Activated naive CD4-positive, alpha-beta T cell treated with anti-CD3 and anti-CD28 coated beads, Interleukin-2, amount 10 ng/mL, durations not matched to agents 7 days and 5 days (primary cell): ENCODE measurements at regions not wholly inside any gene's neighbourhood (a gene's known extent, or its start where the extent isn't known, plus 50 kb on each side); places are given as distances from the start of the nearest gene placed in this dataset.

ENCODE experiments used
- CTCF ChIA-PET: fragments of 350-600 bp; sonication (Branson Sonifier 250); formaldehyde crosslinking; loops from one replicate; lab custom pipeline; 2021; ENCODE audit warnings: antibody characterized with exemption; lab: Charles Lee
- DNase-seq: peaks from one replicate; pipeline ENCODE4 v3.0.0-alpha.2; 2020
- H3K27ac Mint-ChIP-seq: one replicate; pipeline ENCODE4 v1.8.0; 2021; ENCODE audit warnings: mild to moderate bottlenecking, moderate library complexity, mixed read lengths
- H3K27me3 Mint-ChIP-seq: one replicate; pipeline ENCODE4 v1.8.0; 2021; ENCODE audit warnings: mild to moderate bottlenecking, mixed read lengths
- H3K36me3 Mint-ChIP-seq: one replicate; pipeline ENCODE4 v1.8.0; 2021; ENCODE audit warnings: mixed read lengths
- H3K4me1 Mint-ChIP-seq: one replicate; pipeline ENCODE4 v1.8.0; 2021; ENCODE audit warnings: mixed read lengths
- H3K4me3 Mint-ChIP-seq: one replicate; pipeline ENCODE4 v1.8.0; 2021; ENCODE audit warnings: mild to moderate bottlenecking, moderate library complexity, mixed read lengths
- H3K9me3 Mint-ChIP-seq: one replicate; pipeline ENCODE4 v1.8.0; 2021; ENCODE audit warnings: mixed read lengths

DNA sequence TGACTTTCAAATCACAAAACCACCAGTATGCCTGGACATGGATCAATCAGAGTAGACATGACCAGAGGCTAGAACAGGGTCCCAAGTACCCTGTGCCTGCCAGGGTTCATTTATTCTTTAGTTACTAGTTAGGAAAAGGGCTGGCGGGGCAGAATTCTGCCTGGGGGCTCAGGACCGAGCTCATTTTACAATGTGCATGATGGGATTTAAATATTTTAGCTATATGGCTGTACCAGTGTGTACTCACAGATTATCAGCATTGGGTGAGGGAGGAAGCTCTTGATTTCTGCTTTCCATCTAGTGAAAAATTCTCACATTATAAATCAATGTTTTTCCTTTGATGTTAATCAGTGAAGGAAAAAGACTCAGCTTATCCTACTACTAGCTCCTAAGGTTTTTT lies 1511.1 kb downstream of the EFNA5 start:
- DNase-seq, result no peak
- Mint-ChIP-seq H3K36me3 (no peaks in the 10 kb centered on the region), H3K4me1 (no peaks in the 10 kb centered on the region), H3K27ac (no peak overlapping the region), H3K4me3 (no peak overlapping the region), H3K9me3 (peaks cover 3% of the 10 kb centered on the region), H3K27me3 (no peaks in the 10 kb centered on the region)
- CTCF ChIA-PET, result no interaction called here

DNA sequence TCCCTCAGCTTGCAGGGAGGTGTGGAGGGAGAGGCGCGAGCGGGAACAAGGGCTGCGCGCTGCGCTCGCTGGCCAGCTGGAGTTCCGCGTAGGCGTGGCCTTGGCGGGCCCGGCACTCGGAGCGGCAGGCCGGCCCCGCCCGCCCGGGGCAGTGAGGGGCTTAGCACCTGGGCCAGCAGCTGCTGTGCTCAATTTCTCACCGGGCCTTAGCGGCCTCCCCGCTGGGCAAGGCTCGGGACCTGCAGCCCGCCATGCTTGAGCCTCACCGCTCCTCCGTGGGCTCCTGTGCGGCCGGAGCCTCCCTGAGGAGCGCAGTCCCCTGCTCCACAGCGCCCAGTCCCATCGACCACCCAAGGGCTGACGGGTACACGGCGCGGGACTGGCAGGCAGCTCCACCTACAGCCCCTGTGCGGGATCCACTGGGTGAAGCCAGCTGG lies 1516.4 kb downstream of the EFNA5 start:
- Mint-ChIP-seq H3K4me3 (no peak overlapping the region), H3K36me3 (no peaks in the 10 kb centered on the region), H3K27me3 (no peaks in the 10 kb centered on the region), H3K27ac (no peak overlapping the region), H3K4me1 (no peaks in the 10 kb centered on the region), H3K9me3 (peaks cover 3% of the 10 kb centered on the region)
- CTCF ChIA-PET, result no interaction called here
- DNase-seq, result no peak

DNA sequence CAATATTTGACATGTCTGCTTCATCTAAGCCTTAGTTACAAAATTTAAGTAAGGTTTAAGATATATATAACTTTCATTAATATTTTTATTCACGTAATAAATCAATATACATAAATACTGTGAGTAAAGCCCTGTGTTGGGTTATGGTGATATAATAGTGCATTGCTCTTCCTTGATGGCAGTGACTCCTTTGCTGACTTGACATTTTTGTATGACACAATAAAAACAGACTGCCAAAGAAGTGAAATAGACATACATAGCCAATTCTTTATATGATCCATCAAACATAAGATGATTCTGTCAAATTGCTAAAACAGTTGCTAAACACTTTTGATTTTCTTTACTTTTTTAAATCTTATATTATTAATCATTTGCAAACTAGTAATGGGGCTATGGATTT lies 1518.2 kb downstream of the EFNA5 start:
- CTCF ChIA-PET, result no interaction called here
- Mint-ChIP-seq H3K9me3 (peaks cover 3% of the 10 kb centered on the region), H3K27ac (no peak overlapping the region), H3K27me3 (no peaks in the 10 kb centered on the region), H3K4me1 (no peaks in the 10 kb centered on the region), H3K36me3 (no peaks in the 10 kb centered on the region), H3K4me3 (no peak overlapping the region)
- DNase-seq, result no peak

DNA sequence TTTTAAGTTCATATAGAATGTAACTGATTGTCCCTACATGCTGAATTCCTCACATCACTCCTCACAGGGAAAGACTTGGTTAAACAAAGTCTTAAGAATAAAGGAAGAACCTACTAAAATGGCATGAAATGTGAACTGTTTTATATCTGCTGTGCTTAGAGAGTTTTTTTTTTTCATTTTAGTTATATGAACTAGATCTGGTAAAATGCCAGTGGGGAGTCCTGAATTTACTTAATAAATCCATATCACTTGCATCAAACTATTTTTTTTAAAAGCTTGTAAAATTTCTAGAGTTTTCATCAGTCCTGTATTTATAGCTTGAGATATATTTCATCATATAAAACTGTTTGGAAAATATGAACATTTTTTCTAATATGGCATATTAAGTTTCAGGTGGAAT lies 1528.6 kb downstream of the EFNA5 start:
- H3K27ac Mint-ChIP-seq, result no peak overlapping the region
- H3K4me3 Mint-ChIP-seq, result no peak overlapping the region
- DNase-seq, result no peak
- CTCF ChIA-PET, result no interaction called here
- H3K4me1 Mint-ChIP-seq, result no peaks in the 10 kb centered on the region
- H3K27me3 Mint-ChIP-seq, result no peaks in the 10 kb centered on the region
- peaks cover 12% of the 10 kb centered on the region for H3K9me3 Mint-ChIP-seq
- no peaks in the 10 kb centered on the region for H3K36me3 Mint-ChIP-seq

DNA sequence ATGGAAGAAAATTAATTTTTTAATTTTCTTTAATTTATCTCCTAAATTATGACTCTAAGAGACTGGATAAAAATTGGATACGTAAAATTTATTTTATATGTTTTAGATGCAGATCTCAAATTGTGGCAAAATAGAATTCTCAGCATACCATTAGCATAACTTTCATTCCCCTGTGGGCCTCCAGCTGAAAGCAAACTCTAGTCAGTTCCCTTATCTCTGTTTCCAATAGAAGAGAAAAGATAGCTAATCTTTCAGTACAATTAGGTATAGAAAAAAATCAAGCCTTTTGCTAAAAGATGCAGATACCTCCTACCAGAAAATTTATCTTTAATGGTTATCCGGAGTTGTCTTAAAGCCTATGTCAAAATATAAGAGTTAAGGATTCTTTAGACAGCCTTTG lies 1530.6 kb downstream of the EFNA5 start:
- Mint-ChIP-seq H3K9me3 (peaks cover 5% of the 10 kb centered on the region), H3K27me3 (no peaks in the 10 kb centered on the region), H3K4me1 (no peaks in the 10 kb centered on the region), H3K27ac (no peak overlapping the region), H3K4me3 (no peak overlapping the region), H3K36me3 (no peaks in the 10 kb centered on the region)
- CTCF ChIA-PET, result no interaction called here
- no peak for DNase-seq

DNA sequence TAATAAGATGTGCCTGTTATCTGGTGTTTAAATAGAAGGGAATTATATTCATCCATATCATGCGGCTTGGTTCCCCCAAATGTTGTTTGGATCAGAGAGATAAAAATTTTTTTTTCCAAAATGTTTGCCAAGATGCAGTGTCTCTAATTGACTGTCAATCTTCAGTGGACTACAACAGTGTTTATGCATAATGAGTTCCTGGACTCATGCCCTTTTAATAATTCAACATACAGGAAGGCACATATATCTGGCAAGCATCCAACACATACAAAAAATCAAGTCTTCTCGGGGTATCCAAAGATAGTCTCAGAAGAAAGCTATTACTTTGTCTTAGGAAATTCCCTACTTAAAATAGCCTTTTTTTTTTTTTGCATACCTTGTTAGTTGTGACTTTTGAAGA lies 1534.7 kb downstream of the EFNA5 start:
- Mint-ChIP-seq H3K4me3 (no peak overlapping the region), H3K27ac (no peak overlapping the region), H3K9me3 (peaks cover 5% of the 10 kb centered on the region), H3K4me1 (no peaks in the 10 kb centered on the region), H3K36me3 (no peaks in the 10 kb centered on the region), H3K27me3 (no peaks in the 10 kb centered on the region)
- CTCF ChIA-PET, result no interaction called here
- DNase-seq, result no peak

DNA sequence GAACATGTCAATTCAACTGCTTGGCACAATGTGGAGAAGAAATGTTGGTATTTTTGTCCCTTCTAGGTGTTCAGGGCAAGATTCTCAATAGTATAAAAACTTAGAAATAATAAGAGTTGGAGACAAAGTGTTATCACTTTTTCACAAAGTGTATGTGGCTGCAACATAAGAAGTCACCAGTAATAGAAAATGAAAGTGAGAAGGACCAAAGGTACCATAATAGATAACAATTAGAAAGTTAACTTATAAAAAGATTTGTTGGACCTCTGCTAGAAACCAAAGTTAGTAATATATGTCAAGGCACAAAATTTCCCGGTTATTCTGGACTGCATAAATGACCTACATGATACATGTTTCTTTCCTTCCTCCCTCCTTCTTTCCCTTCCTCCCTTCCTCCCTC lies 1535.3 kb downstream of the EFNA5 start:
- CTCF ChIA-PET, result no interaction called here
- no peaks in the 10 kb centered on the region for H3K27me3 Mint-ChIP-seq
- no peak overlapping the region for H3K27ac Mint-ChIP-seq
- DNase-seq, result no peak
- peaks cover 5% of the 10 kb centered on the region for H3K9me3 Mint-ChIP-seq
- H3K4me1 Mint-ChIP-seq, result no peaks in the 10 kb centered on the region
- H3K4me3 Mint-ChIP-seq, result no peak overlapping the region
- no peaks in the 10 kb centered on the region for H3K36me3 Mint-ChIP-seq

DNA sequence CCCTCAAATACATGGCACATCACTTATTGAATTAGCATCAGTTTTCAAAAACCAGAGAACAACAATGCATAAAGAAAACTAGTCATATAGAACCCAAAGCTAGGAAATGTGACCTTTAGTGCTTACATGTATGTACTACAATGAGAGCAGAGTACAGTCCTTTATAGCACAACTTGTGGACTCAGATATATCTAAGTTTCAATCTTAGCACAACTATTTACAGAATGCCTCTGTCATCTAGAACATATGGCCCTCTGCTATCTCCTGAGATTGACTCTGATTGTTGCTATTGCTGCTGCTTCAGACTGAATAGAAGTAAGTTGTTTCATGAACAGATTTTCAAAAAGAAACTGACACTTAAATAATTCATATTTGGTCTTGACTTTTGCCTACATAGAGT lies 1536.2 kb downstream of the EFNA5 start:
- CTCF ChIA-PET, result no interaction called here
- Mint-ChIP-seq H3K4me1 (no peaks in the 10 kb centered on the region), H3K27ac (no peak overlapping the region), H3K4me3 (no peak overlapping the region), H3K9me3 (peaks cover 5% of the 10 kb centered on the region), H3K27me3 (no peaks in the 10 kb centered on the region), H3K36me3 (no peaks in the 10 kb centered on the region)
- no peak for DNase-seq

DNA sequence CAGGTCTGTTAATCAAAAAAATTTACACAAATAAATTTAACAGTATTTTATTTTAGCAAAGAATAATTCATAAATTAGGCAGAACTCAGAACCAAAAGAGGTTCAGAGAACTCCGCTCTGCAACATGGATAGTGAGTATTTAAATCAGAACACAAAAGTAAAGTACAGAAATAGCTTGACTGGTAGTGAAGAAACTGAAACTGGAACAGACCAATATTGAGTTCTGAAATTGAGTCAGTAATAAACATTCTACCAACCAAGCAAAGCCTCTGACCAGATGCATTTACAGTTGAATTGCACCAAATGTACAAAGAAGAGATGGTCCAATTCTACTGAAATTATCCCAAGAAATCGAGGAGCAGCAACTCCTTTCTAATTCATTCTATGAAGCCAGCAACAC lies 1542.8 kb downstream of the EFNA5 start:
- no peaks in the 10 kb centered on the region for H3K9me3 Mint-ChIP-seq
- H3K36me3 Mint-ChIP-seq, result no peaks in the 10 kb centered on the region
- no peak overlapping the region for H3K4me3 Mint-ChIP-seq
- no peak for DNase-seq
- H3K27me3 Mint-ChIP-seq, result no peaks in the 10 kb centered on the region
- H3K4me1 Mint-ChIP-seq, result no peaks in the 10 kb centered on the region
- CTCF ChIA-PET, result no interaction called here
- no peak overlapping the region for H3K27ac Mint-ChIP-seq

DNA sequence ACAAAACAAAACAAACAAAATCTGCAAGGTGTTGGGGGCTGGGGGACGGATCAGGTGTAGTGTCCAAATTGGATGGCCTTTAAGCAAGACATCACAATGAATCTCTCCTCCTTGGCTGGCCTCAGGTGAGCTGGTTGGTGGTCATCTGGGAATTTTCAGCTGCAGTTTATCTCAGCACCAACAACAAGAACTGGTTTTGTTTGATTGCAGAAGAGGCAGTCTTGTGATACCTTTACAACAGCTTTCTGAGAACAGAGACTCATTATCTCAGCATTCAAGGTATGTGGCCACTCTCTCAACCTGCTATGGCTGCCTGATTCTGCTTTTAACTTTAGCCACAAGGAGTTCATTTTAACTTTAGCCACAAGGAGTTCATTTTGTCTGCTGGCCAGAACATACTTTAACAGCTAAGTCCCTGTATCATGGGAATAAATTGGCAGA lies 1543.4 kb downstream of the EFNA5 start:
- Mint-ChIP-seq H3K4me3 (no peak overlapping the region), H3K36me3 (no peaks in the 10 kb centered on the region), H3K27ac (no peak overlapping the region), H3K27me3 (no peaks in the 10 kb centered on the region), H3K4me1 (no peaks in the 10 kb centered on the region), H3K9me3 (no peaks in the 10 kb centered on the region)
- CTCF ChIA-PET, result no interaction called here
- DNase-seq, result no peak

DNA sequence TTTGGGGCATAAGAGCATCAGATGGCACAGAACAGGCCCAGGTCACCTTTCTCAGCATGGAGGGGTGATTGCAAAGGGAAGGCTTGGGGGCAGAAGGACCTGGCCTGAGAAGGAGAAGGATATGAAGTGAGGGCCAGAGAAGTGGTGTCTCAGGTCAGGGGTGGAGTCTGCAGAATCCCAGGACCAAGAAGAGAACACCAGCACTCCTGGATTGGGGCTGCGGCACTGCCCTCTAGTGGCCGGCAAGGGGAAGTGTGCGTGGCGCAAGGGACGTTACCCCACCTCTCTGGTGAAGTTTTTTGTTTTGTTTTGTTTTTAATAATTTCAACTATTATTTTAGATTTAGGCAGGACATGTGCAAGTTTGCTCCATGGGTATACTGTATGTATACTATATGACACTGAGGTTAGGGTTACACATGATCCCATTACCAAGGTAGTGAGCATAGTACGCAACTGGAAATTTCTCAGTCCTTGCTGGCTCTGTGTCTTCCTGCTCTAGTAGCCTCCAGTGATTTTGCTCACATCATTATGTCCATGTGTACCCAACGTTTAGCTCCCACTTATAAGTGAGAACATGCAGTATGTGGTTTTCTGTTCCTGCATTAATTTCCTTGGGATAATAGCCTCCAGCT lies 1548.6 kb downstream of the EFNA5 start:
- Mint-ChIP-seq H3K36me3 (no peaks in the 10 kb centered on the region), H3K4me1 (no peaks in the 10 kb centered on the region), H3K4me3 (no peak overlapping the region), H3K27me3 (no peaks in the 10 kb centered on the region), H3K9me3 (peaks cover 1% of the 10 kb centered on the region), H3K27ac (no peak overlapping the region)
- CTCF ChIA-PET, result no interaction called here
- DNase-seq, result peak; percentile 23

DNA sequence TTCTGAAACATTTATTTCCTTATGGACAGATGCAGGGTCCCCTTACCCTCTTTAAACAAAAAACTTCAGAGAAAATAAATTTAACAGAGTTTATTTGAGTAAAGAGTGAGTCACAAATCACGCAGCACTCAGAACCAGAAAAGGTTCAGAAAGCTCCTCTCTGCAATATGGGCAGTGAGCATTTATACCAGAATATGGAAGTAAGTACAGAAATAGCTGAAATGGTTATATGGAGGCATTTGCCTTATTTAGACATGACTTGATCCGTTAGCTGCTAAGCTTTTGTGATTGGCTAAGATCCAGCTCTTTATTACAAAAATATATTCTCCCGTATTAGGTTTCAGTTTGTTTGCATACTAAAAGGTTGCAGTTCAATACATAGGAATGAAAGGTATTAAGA lies 1554.1 kb downstream of the EFNA5 start:
- no peaks in the 10 kb centered on the region for H3K36me3 Mint-ChIP-seq
- CTCF ChIA-PET, result interaction anchor here (0.6 kb wide), 2 partner anchors 1252 to 1617 kb away, joined by 3 to 5 read pairs; no protein-coding TSS in a partner anchor
- no peaks in the 10 kb centered on the region for H3K4me1 Mint-ChIP-seq
- H3K27ac Mint-ChIP-seq, result no peak overlapping the region
- H3K27me3 Mint-ChIP-seq, result no peaks in the 10 kb centered on the region
- peaks cover 7% of the 10 kb centered on the region for H3K9me3 Mint-ChIP-seq
- H3K4me3 Mint-ChIP-seq, result no peak overlapping the region
- DNase-seq, result no peak

DNA sequence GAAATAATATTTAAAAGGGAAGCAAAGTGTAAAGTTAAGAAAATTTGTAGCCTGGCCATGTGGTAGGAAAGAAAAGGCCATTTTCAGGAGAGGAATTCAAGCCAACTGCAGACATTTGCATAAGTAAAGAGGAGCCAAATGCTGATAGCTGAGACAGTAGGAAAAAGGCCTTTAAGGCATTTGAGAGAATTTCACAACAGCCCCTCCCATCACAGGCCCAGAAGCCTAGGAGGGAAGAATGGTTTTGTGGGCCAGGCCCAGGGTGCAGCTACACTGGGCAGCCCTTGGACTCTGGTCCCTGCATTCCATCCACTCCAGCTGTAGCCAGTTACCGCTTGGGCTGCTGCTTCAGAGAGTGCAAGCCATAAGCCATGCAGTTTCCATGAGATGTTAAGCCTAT lies 1556.8 kb downstream of the EFNA5 start:
- Mint-ChIP-seq H3K27me3 (no peaks in the 10 kb centered on the region), H3K4me3 (no peak overlapping the region), H3K4me1 (no peaks in the 10 kb centered on the region), H3K27ac (no peak overlapping the region), H3K9me3 (peaks cover 7% of the 10 kb centered on the region), H3K36me3 (no peaks in the 10 kb centered on the region)
- no peak for DNase-seq
- CTCF ChIA-PET, result no interaction called here

DNA sequence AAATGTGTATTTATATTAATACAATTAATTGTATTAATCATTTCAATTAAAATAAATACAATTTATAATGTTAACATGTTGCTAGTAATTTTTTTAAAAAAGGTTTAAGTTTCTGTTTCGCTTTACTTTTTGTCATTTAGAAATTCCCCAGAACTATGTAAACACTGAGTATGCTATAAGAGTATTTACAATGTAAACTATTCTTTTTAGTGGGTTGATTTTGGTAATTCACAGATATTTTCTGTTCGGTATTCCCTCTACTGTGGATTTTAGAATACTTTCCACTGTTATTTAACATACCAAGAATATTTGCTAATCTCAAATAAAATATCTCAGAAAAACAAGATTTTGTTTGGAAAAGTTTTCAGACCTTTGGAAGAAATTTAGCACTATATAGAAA lies 1564.4 kb downstream of the EFNA5 start:
- Mint-ChIP-seq H3K36me3 (no peaks in the 10 kb centered on the region), H3K9me3 (no peaks in the 10 kb centered on the region), H3K4me3 (no peak overlapping the region), H3K27me3 (no peaks in the 10 kb centered on the region), H3K27ac (no peak overlapping the region), H3K4me1 (no peaks in the 10 kb centered on the region)
- no peak for DNase-seq
- CTCF ChIA-PET, result no interaction called here

DNA sequence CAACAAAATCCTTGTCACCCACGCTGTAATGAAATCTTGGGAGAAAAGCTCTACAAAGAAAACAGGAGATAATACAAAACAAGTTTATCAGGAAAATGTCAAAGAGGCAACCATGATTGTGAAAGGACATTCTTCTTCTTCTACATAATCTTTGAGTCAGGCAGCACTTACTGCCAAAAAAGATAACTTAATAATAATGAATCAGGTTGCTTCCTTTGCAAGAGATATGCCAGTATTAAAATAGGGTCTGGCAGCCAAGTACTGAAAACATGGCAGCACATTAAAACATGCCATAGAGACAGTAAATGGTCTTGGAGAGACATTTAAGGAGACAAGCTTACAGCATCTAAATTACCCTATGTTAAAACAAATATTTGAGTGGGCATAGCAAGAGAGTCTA lies 1573.4 kb downstream of the EFNA5 start:
- Mint-ChIP-seq H3K36me3 (no peaks in the 10 kb centered on the region), H3K27ac (no peak overlapping the region), H3K9me3 (peaks cover 3% of the 10 kb centered on the region), H3K4me3 (no peak overlapping the region), H3K27me3 (no peaks in the 10 kb centered on the region), H3K4me1 (no peaks in the 10 kb centered on the region)
- CTCF ChIA-PET, result no interaction called here
- DNase-seq, result no peak

DNA sequence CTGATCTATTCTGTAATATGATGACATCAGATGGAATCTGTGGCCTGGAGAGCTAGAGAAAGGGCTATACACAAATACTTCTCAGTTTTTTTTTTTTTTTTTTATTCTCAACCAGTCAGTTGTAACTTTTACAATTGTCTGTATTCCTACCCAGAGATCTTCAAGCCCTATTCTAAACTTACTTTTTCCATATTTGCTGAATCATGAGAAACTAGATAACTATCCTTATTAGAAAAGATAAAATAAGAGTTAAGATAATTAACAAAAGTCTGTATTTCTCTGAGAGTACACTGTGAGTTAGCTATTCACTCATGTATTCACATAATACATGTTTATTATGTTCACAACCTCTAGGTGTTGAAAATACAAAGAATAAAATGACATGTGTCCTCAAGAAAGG lies 1575.9 kb downstream of the EFNA5 start:
- no peaks in the 10 kb centered on the region for H3K36me3 Mint-ChIP-seq

More for the DNA sequence above, 1575.9 kb downstream of the EFNA5 start:
- H3K27me3 Mint-ChIP-seq, result no peaks in the 10 kb centered on the region
- no peaks in the 10 kb centered on the region for H3K4me1 Mint-ChIP-seq
- H3K27ac Mint-ChIP-seq, result no peak overlapping the region
- H3K4me3 Mint-ChIP-seq, result no peak overlapping the region
- peaks cover 3% of the 10 kb centered on the region for H3K9me3 Mint-ChIP-seq
- CTCF ChIA-PET, result no interaction called here
- no peak for DNase-seq
